Uterus (tissue), 3 donors: ENCODE measurements at regions not wholly inside any gene's neighbourhood (a gene's known extent, or its start where the extent isn't known, plus 50 kb on each side); places are given as distances from the start of the nearest gene placed in this dataset.

Experiments used
- DNase-seq, 2 donors: peaks; one replicate each; pipeline ENCODE4 v3.0.0-alpha.2; 2019 to 2020
- H3K27ac ChIP-seq, 2 donors: fragments of 200-600 bp; sonication (generic); 1 replicate in 1 of 2; 2 replicates in 1 of 2; pipeline ENCODE4 v1.5.1; 2016 to 2018
- H3K27me3 ChIP-seq, 2 donors: fragments of 200-600 bp; sonication (generic); one replicate each; pipeline ENCODE4 v1.5.1; 2018 to 2019; ENCODE audit warnings: control low read depth in 1 of 2
- H3K36me3 ChIP-seq, 2 donors: fragments of 200-600 bp; sonication (generic); one replicate each; pipeline ENCODE4 v1.5.1; 2019; ENCODE audit warnings: control low read depth in 1 of 2
- H3K4me1 ChIP-seq, 2 donors: fragments of 200-600 bp; sonication (generic); one replicate each; pipeline ENCODE4 v1.5.1; 2018 to 2019; ENCODE audit warnings: control low read depth in 1 of 2
- H3K4me3 ChIP-seq, 2 donors: fragments of 200-600 bp; sonication (generic); 1 replicate in 1 of 2; 2 replicates in 1 of 2; pipeline ENCODE4 v1.5.1; 2018 to 2019; ENCODE audit warnings: mild to moderate bottlenecking in 1 of 2
- H3K9me3 ChIP-seq, 2 donors: fragments of 200-600 bp; sonication (generic); one replicate each; pipeline ENCODE4 v1.5.1; 2019; ENCODE audit warnings: control low read depth in 1 of 2
- CTCF ChIP-seq, 4 experiments: fragments of 200-600 bp in 2 of 4; fragments of 450-650 bp in 2 of 4; sonication (generic) in 2 of 4; IDR thresholded peaks; one replicate each; pipeline ENCODE4 v1.5.1; 2016 to 2019; ENCODE audit warnings: antibody characterized with exemption in 4 of 4, mild to moderate bottlenecking in 2 of 4, moderate library complexity in 1 of 4
- POLR2A ChIP-seq, 2 donors: fragments of 450-650 bp; IDR thresholded peaks; one replicate each; pipeline ENCODE4 v1.6.1; 2016; ENCODE audit warnings: antibody characterized with exemption in 2 of 2, mild to moderate bottlenecking in 1 of 2, moderate library complexity in 1 of 2
- intact Hi-C: fragments of 100-400 bp; cut with DNase I; formaldehyde crosslinking; loops from one replicate; pipeline ENCODE4 v1.15.1; 2023; ENCODE audit warnings: low total_unique reads
- donor health status: DM: yes; HTN: yes; CAD: no.

- no peak overlapping the region for H3K27ac ChIP-seq
- intact Hi-C loops, result no loop called here
- no peaks in the 10 kb centered on the region for H3K9me3 ChIP-seq
- H3K36me3 ChIP-seq, result no peaks in the 10 kb centered on the region
- H3K4me3 ChIP-seq, result no peak overlapping the region
- H3K4me1 ChIP-seq, result no peaks in the 10 kb centered on the region
- TF ChIP-seq CTCF (IDR thresholded peaks at IDR 0.05), result no peak
- no peak for TF ChIP-seq POLR2A (IDR thresholded peaks at IDR 0.05)
- no peak for DNase-seq
- no peaks in the 10 kb centered on the region for H3K27me3 ChIP-seq
Measured at GRCh38 chr1:95832370-95832769, 598.4 kb downstream of the RWDD3 start.

- DNase-seq, result no peak
- no peaks in the 10 kb centered on the region for H3K27me3 ChIP-seq
- intact Hi-C loops, result no loop called here
- no peak for TF ChIP-seq POLR2A (IDR thresholded peaks at IDR 0.05)
- H3K27ac ChIP-seq, result no peak overlapping the region
- H3K4me3 ChIP-seq, result no peak overlapping the region
- no peaks in the 10 kb centered on the region for H3K36me3 ChIP-seq
- H3K9me3 ChIP-seq, result no peaks in the 10 kb centered on the region
- H3K4me1 ChIP-seq, result no peaks in the 10 kb centered on the region
Measured at GRCh38 chr1:95849439-95849838, 615.4 kb downstream of the RWDD3 start.

- Histone ChIP-seq H3K27me3 (no peaks in the 10 kb centered on the region), H3K27ac (no peak overlapping the region), H3K9me3 (no peaks in the 10 kb centered on the region), H3K36me3 (no peaks in the 10 kb centered on the region), H3K4me1 (no peaks in the 10 kb centered on the region), H3K4me3 (no peak overlapping the region)
- no peak for TF ChIP-seq CTCF (IDR thresholded peaks at IDR 0.05)
- no peak for TF ChIP-seq POLR2A (IDR thresholded peaks at IDR 0.05)
- no peak for DNase-seq
- intact Hi-C loops, result no loop called here
Measured at GRCh38 chr1:95850165-95850649, 616.2 kb downstream of the RWDD3 start.

GRCh38 chr1:95850763-95851162 is 616.8 kb downstream of the RWDD3 start:
- TF ChIP-seq POLR2A (IDR thresholded peaks at IDR 0.05) (no peak), CTCF (IDR thresholded peaks at IDR 0.05) (no peak)
- intact Hi-C loops, result no loop called here

GRCh38 chr1:95852483-95853070 is 618.6 kb downstream of the RWDD3 start:
- intact Hi-C loops, result no loop called here
- no peak for TF ChIP-seq POLR2A (IDR thresholded peaks at IDR 0.05)
- TF ChIP-seq CTCF (IDR thresholded peaks at IDR 0.05), result no peak

More at GRCh38 chr1:95850763-95851162, 616.8 kb downstream of the RWDD3 start:
- H3K4me1 ChIP-seq, result no peaks in the 10 kb centered on the region
- no peaks in the 10 kb centered on the region for H3K36me3 ChIP-seq
- no peak for DNase-seq
- H3K9me3 ChIP-seq, result no peaks in the 10 kb centered on the region
- no peak overlapping the region for H3K27ac ChIP-seq
- H3K27me3 ChIP-seq, result no peaks in the 10 kb centered on the region
- H3K4me3 ChIP-seq, result no peak overlapping the region

GRCh38 chr1:95854457-95854856 is 620.4 kb downstream of the RWDD3 start:
- no peaks in the 10 kb centered on the region for H3K4me1 ChIP-seq
- no peak overlapping the region for H3K27ac ChIP-seq
- no peak for DNase-seq
- H3K9me3 ChIP-seq, result no peaks in the 10 kb centered on the region
- intact Hi-C loops, result no loop called here
- TF ChIP-seq CTCF (IDR thresholded peaks at IDR 0.05), result no peak
- TF ChIP-seq POLR2A (IDR thresholded peaks at IDR 0.05), result no peak
- H3K36me3 ChIP-seq, result no peaks in the 10 kb centered on the region
- H3K4me3 ChIP-seq, result no peak overlapping the region
- no peaks in the 10 kb centered on the region for H3K27me3 ChIP-seq

More at GRCh38 chr1:95852483-95853070, 618.6 kb downstream of the RWDD3 start:
- H3K36me3 ChIP-seq, result no peaks in the 10 kb centered on the region
- H3K4me3 ChIP-seq, result no peak overlapping the region
- no peak overlapping the region for H3K27ac ChIP-seq
- no peak for DNase-seq
- H3K27me3 ChIP-seq, result no peaks in the 10 kb centered on the region
- H3K9me3 ChIP-seq, result no peaks in the 10 kb centered on the region
- H3K4me1 ChIP-seq, result no peaks in the 10 kb centered on the region
